OCI-LY7 (cell line): ENCODE measurements at regions not wholly inside any gene's neighbourhood (a gene's known extent, or its start where the extent isn't known, plus 50 kb on each side); places are given as distances from the start of the nearest gene placed in this dataset.

Source experiments
- BruUV-seq: library from RNA; stranded (reverse); fragments of 400-500 nt; replicated peaks from 2 replicates; lab custom pipeline; 2021; lab: Mats Ljungman, UMichigan
- CTCF ChIA-PET: fragments of 300-600 bp; sonication (Branson Sonifier 250); formaldehyde crosslinking; loops from one replicate; lab custom pipeline; 2022; ENCODE audit warnings: antibody characterized with exemption; ENCODE audit not compliant: unreplicated experiment; lab: Charles Lee
- POLR2A ChIA-PET: fragments of 300-600 bp; sonication (Branson Sonifier 250); formaldehyde crosslinking; loops from one replicate; lab custom pipeline; 2022; ENCODE audit warnings: antibody characterized with exemption; lab: Charles Lee
- DNase-seq: peaks from one replicate; pipeline ENCODE4 v3.0.0-alpha.2; 2015; ENCODE audit warnings: low spot score
- H2AFZ ChIP-seq: fragments of 200-600 bp; sonication (generic), shearing (Covaris generic); 2 replicates; pipeline ENCODE4 v1.6.1; 2014; ENCODE audit warnings: mild to moderate bottlenecking, antibody characterized with exemption, low read length, moderate library complexity
- H3K27ac ChIP-seq: fragments of 200-600 bp; sonication (generic); 2 replicates; pipeline ENCODE4 v1.5.1; 2014; ENCODE audit warnings: mixed run types, low read depth, mild to moderate bottlenecking, moderate library complexity, low read length, inconsistent platforms; ENCODE audit not compliant: poor library complexity, severe bottlenecking
- H3K36me3 ChIP-seq: fragments of 200-600 bp; sonication (generic); 2 replicates; pipeline ENCODE4 v1.6.1; 2014; ENCODE audit warnings: mild to moderate bottlenecking, antibody characterized with exemption, low read length, moderate library complexity, mixed read lengths; ENCODE audit not compliant: insufficient read depth
- H3K4me1 ChIP-seq: fragments of 200-600 bp; sonication (generic); 2 replicates; pipeline ENCODE4 v1.5.1; 2014; ENCODE audit warnings: mild to moderate bottlenecking, low read length; ENCODE audit not compliant: insufficient read depth, poor library complexity, severe bottlenecking
- H3K4me2 ChIP-seq: fragments of 200-600 bp; sonication (generic); 2 replicates; pipeline ENCODE4 v1.6.1; 2014; ENCODE audit warnings: mild to moderate bottlenecking, low read length
- H3K4me3 ChIP-seq: fragments of 200-600 bp; sonication (generic); 2 replicates; pipeline ENCODE4 v1.5.1; 2014; ENCODE audit warnings: mild to moderate bottlenecking, low read depth, low read length; ENCODE audit not compliant: poor library complexity, severe bottlenecking
- H3K79me2 ChIP-seq: fragments of 200-600 bp; sonication (generic); 2 replicates; pipeline ENCODE4 v1.6.1; 2016; ENCODE audit warnings: low read depth, mild to moderate bottlenecking, low read length, moderate library complexity, mixed read lengths; ENCODE audit not compliant: insufficient read depth
- H3K9me2 ChIP-seq: fragments of 200-600 bp; sonication (generic); 2 replicates; pipeline ENCODE4 v1.6.1; 2016; ENCODE audit warnings: mild to moderate bottlenecking, low read length, mixed read lengths; ENCODE audit not compliant: insufficient read depth
- H3K9me3 ChIP-seq: fragments of 200-600 bp; sonication (generic); 2 replicates; pipeline ENCODE4 v1.6.1; 2014; ENCODE audit warnings: mild to moderate bottlenecking, mixed run types, low read length, mixed read lengths
- H4K20me1 ChIP-seq: fragments of 200-600 bp; sonication (generic); 2 replicates; pipeline ENCODE4 v1.6.1; 2014; ENCODE audit warnings: mild to moderate bottlenecking, antibody characterized with exemption, low read length, moderate library complexity, mixed read lengths; ENCODE audit not compliant: insufficient read depth
- CTCF ChIP-seq: fragments of 200-600 bp; sonication (generic); conservative IDR thresholded peaks from 2 replicates; pipeline ENCODE4 v1.5.1; 2014; ENCODE audit warnings: mild to moderate bottlenecking, antibody characterized with exemption, low read length, moderate library complexity, mixed read lengths
- EZH2phosphoT487 ChIP-seq: fragments of 200-600 bp; sonication (generic); IDR thresholded peaks from 2 replicates; pipeline ENCODE4 v1.6.1; 2018; ENCODE audit warnings: low read depth, borderline replicate concordance, mild to moderate bottlenecking, mixed run types, antibody characterized with exemption, low read length, moderate library complexity, mixed read lengths
- intact Hi-C: fragments of 100-400 bp; cut with micrococcal nuclease; formaldehyde crosslinking; loops from one replicate; pipeline ENCODE4 v1.10.0; 2022; ENCODE audit not compliant: unreplicated experiment

GRCh38 chr14:34059925-34060650, 109.2 kb upstream of the EGLN3 start:
- DNase-seq, result no peak
- H2AFZ ChIP-seq, result no peak overlapping the region
- H3K4me1 ChIP-seq, result no peaks in the 10 kb centered on the region
- no peaks in the 10 kb centered on the region for H3K9me2 ChIP-seq
- TF ChIP-seq CTCF (no peak), EZH2phosphoT487 (no peak)
- H3K4me2 ChIP-seq, result no peak overlapping the region
- H3K4me3 ChIP-seq, result no peak overlapping the region
- intact Hi-C loops, result no loop called here
- no peak overlapping the region for H3K27ac ChIP-seq
- ChIA-PET POLR2A (no interaction called here), CTCF (no interaction called here)
- H4K20me1 ChIP-seq, result no peaks in the 10 kb centered on the region
- BruUV-seq, result no TSS peak
- no peaks in the 10 kb centered on the region for H3K79me2 ChIP-seq
- no peaks in the 10 kb centered on the region for H3K9me3 ChIP-seq
- no peaks in the 10 kb centered on the region for H3K36me3 ChIP-seq

GRCh38 chr14:34059037-34059924, 108.4 kb upstream of the EGLN3 start:
- Histone ChIP-seq H3K4me3 (no peak overlapping the region), H3K4me1 (no peaks in the 10 kb centered on the region), H3K36me3 (no peaks in the 10 kb centered on the region), H3K79me2 (no peaks in the 10 kb centered on the region), H3K27ac (no peak overlapping the region), H3K9me2 (no peaks in the 10 kb centered on the region), H3K4me2 (no peak overlapping the region), H3K9me3 (no peaks in the 10 kb centered on the region), H4K20me1 (no peaks in the 10 kb centered on the region), H2AFZ (no peak overlapping the region)
- POLR2A ChIA-PET, result no interaction called here
- TF ChIP-seq EZH2phosphoT487, result no peak
- no peak for TF ChIP-seq CTCF
- CTCF ChIA-PET, result no interaction called here
- intact Hi-C loops, result no loop called here
- no TSS peak for BruUV-seq
- DNase-seq, result no peak

GRCh38 chr14:34058510-34058909, 107.6 kb upstream of the EGLN3 start:
- TF ChIP-seq EZH2phosphoT487 (no peak), CTCF (no peak)
- DNase-seq, result no peak
- no peaks in the 10 kb centered on the region for H3K79me2 ChIP-seq
- no peak overlapping the region for H3K27ac ChIP-seq
- POLR2A ChIA-PET, result no interaction called here
- H3K4me2 ChIP-seq, result no peak overlapping the region
- no peak overlapping the region for H2AFZ ChIP-seq
- H4K20me1 ChIP-seq, result no peaks in the 10 kb centered on the region
- intact Hi-C loops, result no loop called here
- no peaks in the 10 kb centered on the region for H3K36me3 ChIP-seq
- CTCF ChIA-PET, result no interaction called here
- H3K4me3 ChIP-seq, result no peak overlapping the region
- BruUV-seq, result no TSS peak
- no peaks in the 10 kb centered on the region for H3K9me2 ChIP-seq
- H3K4me1 ChIP-seq, result no peaks in the 10 kb centered on the region
- no peaks in the 10 kb centered on the region for H3K9me3 ChIP-seq
